ENCODE measurements at regions not wholly inside any gene's neighbourhood (a gene's known extent, or its start where the extent isn't known, plus 50 kb on each side); places are given as distances from the start of the nearest gene placed in this dataset.

- H3K4me1 ChIP-seq: no peaks in the 10 kb centered on the region
- ATAC-seq (no peak), DNase-seq (no peak)
- no peak for TF ChIP-seq CTCF (IDR thresholded peaks at IDR 0.05)
- intact Hi-C loops (cut with DNase I): no loop called here
- H3K27ac ChIP-seq: no peak overlapping the region
- no peaks in the 10 kb centered on the region for H3K36me3 ChIP-seq
- no peak overlapping the region for H3K4me3 ChIP-seq
- no peaks in the 10 kb centered on the region for H3K9me3 ChIP-seq
- H3K27me3 ChIP-seq: no peaks in the 10 kb centered on the region
Measured at GRCh38 chr18:25895518-25895917, 194.9 kb downstream of the SS18 start.

GRCh38 chr18:25886283-25886682 lies 204.1 kb downstream of the SS18 start:
- no peak for TF ChIP-seq CTCF (IDR thresholded peaks at IDR 0.05)
- DNase-seq (no peak), ATAC-seq (no peak)
- intact Hi-C loops (cut with DNase I): no loop called here
- no peaks in the 10 kb centered on the region for H3K4me1 ChIP-seq
- no peak overlapping the region for H3K27ac ChIP-seq
- H3K27me3 ChIP-seq: no peaks in the 10 kb centered on the region
- no peaks in the 10 kb centered on the region for H3K9me3 ChIP-seq
- H3K4me3 ChIP-seq: no peak overlapping the region
- H3K36me3 ChIP-seq: no peaks in the 10 kb centered on the region

GRCh38 chr18:25883091-25883490 lies 207.3 kb downstream of the SS18 start:
- TF ChIP-seq CTCF (IDR thresholded peaks at IDR 0.05): no peak
- intact Hi-C loops (cut with DNase I): no loop called here

DNA sequence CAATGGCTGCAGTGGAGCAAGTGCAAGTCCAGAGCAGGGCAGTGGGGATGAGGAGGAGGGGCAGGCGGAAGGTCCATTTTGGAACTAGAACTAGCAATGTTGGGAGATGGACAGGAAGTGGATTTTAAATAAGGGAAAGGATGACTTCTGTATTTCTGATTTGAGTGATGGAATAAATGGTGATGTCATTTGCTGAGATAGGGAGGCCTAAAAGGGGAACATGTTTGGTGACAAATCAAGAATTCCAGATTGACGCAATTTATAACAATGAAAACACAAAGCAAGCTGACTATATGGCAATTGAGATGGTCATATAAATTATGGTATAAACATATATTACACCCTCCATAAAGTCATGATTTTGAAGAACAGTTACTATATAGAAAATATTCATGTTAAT lies 209.3 kb downstream of the SS18 start:
- Histone ChIP-seq H3K4me1 (no peaks in the 10 kb centered on the region), H3K27ac (no peak overlapping the region), H3K4me3 (no peak overlapping the region), H3K36me3 (no peaks in the 10 kb centered on the region), H3K27me3 (no peaks in the 10 kb centered on the region), H3K9me3 (no peaks in the 10 kb centered on the region)
- intact Hi-C loops (cut with DNase I): no loop called here
- ATAC-seq: no peak
- TF ChIP-seq CTCF (IDR thresholded peaks at IDR 0.05): no peak
- no peak for DNase-seq

More at GRCh38 chr18:25883091-25883490, 207.3 kb downstream of the SS18 start:
- ATAC-seq: peak; percentile 34
- Histone ChIP-seq H3K4me3 (no peak overlapping the region), H3K27ac (no peak overlapping the region), H3K9me3 (no peaks in the 10 kb centered on the region), H3K27me3 (no peaks in the 10 kb centered on the region), H3K36me3 (no peaks in the 10 kb centered on the region), H3K4me1 (no peaks in the 10 kb centered on the region)
- DNase-seq: no peak

DNA sequence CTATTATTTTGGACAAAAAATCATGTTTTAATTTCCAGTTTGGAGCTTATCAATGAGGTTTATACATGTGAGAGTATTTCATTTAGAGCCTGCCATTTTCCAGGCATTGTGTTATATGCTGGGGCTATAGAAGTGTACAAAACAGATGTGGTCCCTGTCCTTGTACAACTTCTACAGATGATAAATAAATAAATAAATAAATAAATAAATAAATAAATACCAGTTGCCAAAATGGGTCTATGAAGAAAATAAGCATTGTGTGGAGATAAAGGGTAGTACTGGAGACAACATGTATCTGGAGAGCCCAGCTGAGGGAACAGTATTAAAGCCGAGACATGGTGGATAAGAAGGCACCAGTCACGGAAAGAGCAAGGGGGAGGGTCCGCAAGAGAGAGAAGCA lies 210.0 kb downstream of the SS18 start:
- Histone ChIP-seq H3K4me3 (no peak overlapping the region), H3K4me1 (no peaks in the 10 kb centered on the region), H3K27me3 (no peaks in the 10 kb centered on the region), H3K36me3 (no peaks in the 10 kb centered on the region), H3K27ac (no peak overlapping the region), H3K9me3 (no peaks in the 10 kb centered on the region)
- no peak for DNase-seq
- intact Hi-C loops (cut with DNase I): no loop called here
- no peak for ATAC-seq
- TF ChIP-seq CTCF (IDR thresholded peaks at IDR 0.05): no peak

DNA sequence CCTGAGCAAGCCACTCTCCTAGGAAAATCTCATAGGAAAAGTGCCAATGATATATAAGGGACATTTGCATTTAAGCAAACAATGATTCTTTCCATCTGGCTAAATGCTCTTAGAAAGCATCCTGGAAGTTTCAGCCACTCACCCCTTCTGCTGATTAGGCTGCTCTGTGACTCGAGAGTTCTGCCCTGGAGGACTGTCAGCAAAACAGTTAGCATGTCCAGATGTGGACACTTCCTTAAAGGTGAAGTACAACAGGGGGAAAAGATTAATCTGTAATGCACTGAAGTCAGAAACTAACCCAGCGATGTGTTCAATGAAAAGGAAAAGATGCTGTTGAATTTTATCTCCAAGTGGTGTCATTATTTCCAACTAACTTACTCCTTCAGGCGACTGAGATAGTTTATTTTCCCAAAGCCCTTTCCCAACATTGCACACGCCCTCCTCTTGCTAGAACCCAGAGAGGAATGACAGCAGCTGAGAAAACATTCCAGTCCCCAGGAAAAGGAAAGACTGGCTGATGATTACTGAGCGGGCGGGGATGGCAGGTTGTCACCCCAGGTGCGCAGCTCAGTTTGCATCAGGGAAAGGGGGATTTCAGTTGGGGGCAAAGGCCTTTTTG lies 214.0 kb downstream of the SS18 start:
- Histone ChIP-seq H3K36me3 (no peaks in the 10 kb centered on the region), H3K4me1 (no peaks in the 10 kb centered on the region), H3K9me3 (no peaks in the 10 kb centered on the region), H3K27ac (no peak overlapping the region), H3K4me3 (no peak overlapping the region), H3K27me3 (no peaks in the 10 kb centered on the region)
- no peak for ATAC-seq
- no peak for TF ChIP-seq CTCF (IDR thresholded peaks at IDR 0.05)
- no peak for DNase-seq
- intact Hi-C loops (cut with DNase I): no loop called here

All from upper lobe of right lung (tissue), 1 donor.